HFF-Myc (cell line): ENCODE measurements at regions not wholly inside any gene's neighbourhood (a gene's known extent, or its start where the extent isn't known, plus 50 kb on each side); places are given as distances from the start of the nearest gene placed in this dataset.
A peak's percentile ranks its signal among the peaks of the same experiment; 100 is the strongest.
"Not testable (repeated sequence)": the region's sequence is repeated elsewhere in the genome, so short reads cannot be mapped to it uniquely, and the experiment has no call there.

Experiments used
- DNase-seq: peaks from one replicate; pipeline ENCODE4 v3.0.0-alpha.2; 2011; ENCODE audit warnings: low read depth; ENCODE audit errors: extremely low read depth
- H3K4me3 ChIP-seq: replicated peaks from 2 replicates; pipeline ENCODE4 v1.5.1; 2011; ENCODE audit warnings: low read depth, mild to moderate bottlenecking, control low read depth, low read length
- TF ChIP-seq, protein P1 (sequence below): IDR thresholded peaks from 2 replicates; pipeline ENCODE4 v1.5.1; 2012; ENCODE audit warnings: mild to moderate bottlenecking, low read depth, low read length, control low read depth; ENCODE audit errors: missing control alignments

DNA sequence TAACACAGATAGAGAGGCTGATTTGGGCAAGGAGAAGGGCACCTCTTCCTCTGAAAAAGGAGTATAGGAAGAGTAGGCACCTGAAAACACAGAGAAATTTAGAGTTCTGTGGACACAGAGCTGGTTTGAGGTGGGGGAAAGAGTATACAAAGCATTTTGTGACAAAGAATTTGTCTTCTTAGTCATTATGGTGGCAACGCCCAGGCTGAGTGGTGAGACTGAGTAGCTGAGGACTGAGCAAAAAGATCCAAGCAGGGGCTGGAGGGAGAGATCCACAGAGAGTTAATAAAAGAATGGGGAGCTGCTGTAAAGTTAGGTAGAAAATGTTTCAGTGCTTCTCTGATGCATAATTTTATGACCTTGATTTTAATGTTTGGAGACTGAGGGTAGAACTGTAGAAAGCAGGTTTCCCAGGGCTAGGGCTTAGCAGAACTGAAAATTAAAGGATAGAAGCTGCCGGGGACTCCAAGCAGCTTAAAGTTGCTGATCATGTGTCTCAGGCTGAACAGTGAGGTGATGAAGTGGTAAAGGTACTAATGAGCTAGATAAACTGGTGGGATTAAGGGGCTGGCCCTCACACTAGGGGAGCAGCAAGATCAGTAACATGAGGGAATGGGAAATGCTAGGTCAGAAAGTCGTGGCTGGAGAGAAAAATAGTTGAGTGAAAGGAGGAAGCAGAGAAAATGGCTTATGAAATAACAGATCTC, 118.9 kb downstream of the CEP44 start:
- no peak for DNase-seq
- no peak overlapping the region for H3K4me3 ChIP-seq
- TF ChIP-seq, protein P1, sequence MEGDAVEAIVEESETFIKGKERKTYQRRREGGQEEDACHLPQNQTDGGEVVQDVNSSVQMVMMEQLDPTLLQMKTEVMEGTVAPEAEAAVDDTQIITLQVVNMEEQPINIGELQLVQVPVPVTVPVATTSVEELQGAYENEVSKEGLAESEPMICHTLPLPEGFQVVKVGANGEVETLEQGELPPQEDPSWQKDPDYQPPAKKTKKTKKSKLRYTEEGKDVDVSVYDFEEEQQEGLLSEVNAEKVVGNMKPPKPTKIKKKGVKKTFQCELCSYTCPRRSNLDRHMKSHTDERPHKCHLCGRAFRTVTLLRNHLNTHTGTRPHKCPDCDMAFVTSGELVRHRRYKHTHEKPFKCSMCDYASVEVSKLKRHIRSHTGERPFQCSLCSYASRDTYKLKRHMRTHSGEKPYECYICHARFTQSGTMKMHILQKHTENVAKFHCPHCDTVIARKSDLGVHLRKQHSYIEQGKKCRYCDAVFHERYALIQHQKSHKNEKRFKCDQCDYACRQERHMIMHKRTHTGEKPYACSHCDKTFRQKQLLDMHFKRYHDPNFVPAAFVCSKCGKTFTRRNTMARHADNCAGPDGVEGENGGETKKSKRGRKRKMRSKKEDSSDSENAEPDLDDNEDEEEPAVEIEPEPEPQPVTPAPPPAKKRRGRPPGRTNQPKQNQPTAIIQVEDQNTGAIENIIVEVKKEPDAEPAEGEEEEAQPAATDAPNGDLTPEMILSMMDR = no peak

GRCh38 chr4:174401471-174402130, 117.9 kb downstream of the CEP44 start:
- H3K4me3 ChIP-seq = no peak overlapping the region
- TF ChIP-seq, protein P1 = no peak
- DNase-seq = no peak

DNA sequence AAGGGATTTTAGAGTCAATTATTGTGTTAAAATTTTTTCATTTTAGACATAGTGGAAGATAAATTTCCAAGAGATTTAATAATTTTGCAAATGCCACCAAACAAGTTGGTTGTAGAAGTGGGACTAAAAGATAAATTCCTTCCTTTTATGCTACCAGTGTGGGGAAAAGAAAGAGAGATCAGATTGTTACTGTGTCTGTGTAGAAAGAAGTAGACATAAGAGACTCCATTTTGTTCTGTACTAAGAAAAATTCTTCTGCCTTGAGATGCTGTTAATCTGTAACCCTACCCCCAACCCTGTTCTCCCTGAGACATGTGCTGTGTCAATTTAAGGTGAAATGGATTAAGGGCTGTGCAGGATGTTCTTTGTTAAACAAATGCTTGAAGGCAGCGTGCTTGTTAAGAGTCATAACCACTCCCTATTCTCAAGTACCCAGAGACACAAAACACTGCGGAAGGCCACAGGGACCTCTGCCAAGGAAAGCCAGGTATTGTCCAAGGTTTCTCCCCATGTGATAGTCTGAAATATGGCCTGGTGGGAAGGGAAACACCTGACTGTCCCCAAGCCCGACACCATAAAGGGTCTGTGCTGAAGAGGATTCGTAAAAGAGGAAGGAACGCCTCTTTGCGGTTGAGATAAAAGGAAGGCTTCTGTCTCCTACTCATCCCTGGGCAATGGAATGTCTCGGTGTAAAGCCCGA, 117.0 kb downstream of the CEP44 start:
- not testable (repeated sequence) for DNase-seq, H3K4me3 ChIP-seq

DNA sequence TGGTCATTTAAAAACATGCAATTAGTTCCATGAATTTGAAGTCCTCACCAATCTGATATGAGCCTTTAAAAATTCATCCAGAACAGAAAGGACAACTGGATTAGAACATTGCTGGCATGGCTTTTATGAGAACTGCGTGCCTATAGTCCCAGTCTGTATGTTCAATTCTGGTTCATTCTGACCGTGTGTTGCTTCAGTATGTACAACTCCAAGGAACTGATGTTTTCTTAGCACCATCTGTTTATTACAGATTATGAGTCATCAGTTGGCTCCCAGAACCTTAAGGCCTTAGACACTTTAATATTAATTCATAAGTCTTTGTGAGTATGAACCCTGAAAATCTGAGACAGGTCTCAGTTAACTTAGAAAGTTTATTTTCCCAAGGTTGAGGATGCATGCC, 115.0 kb downstream of the CEP44 start:
- H3K4me3 ChIP-seq = no peak overlapping the region
- TF ChIP-seq, protein P1 = no peak
- DNase-seq = peak; percentile 53

DNA sequence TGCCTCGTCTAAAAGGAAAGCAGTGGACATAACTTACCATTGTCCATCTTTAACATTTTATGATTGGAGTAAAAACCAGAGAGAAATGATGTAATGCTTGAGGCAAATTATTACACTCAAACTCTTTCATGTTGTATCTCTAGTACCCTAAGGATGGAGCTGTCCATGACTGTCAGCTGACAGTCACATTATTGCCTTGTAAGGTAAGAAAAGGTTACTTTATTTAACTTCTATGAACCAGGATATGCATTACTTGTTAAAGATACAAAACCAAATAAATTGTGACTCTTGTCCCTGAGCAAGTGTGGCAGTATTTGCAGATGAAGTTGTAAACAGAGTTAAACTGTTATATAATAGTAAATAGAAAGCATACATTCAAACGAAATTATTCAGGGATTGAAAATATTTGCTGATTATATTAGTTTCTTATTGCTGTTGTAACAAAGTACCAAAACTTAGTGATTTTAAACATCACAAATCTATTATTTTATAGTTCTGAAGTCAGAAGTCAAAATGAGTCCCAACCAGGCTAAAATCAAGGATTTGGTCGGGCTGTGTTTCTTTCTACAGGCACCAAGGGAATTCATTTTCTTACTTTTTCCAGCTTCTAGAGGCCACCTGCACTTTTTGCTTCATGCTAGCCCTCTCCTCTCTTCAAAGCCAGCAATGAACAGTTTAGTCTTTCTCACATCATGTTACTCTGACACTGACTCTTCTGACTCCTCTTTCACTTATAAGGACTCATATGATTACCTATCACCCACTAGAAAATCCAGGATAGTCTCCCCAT, 113.8 kb downstream of the CEP44 start:
- DNase-seq = no peak
- TF ChIP-seq, protein P1 = no peak
- no peak overlapping the region for H3K4me3 ChIP-seq

GRCh38 chr4:174396599-174397110, 112.9 kb downstream of the CEP44 start:
- no peak for DNase-seq
- TF ChIP-seq, protein P1 = no peak

More at GRCh38 chr4:174396599-174397110, 112.9 kb downstream of the CEP44 start:
- H3K4me3 ChIP-seq = no peak overlapping the region
